Hematopoietic multipotent progenitor cell treated with erythropoietin and hydrocortisone succinate and interleukin-3 and kit ligand, for 4 days (in vitro differentiated cells): ENCODE measurements at regions not wholly inside any gene's neighbourhood (a gene's known extent, or its start where the extent isn't known, plus 50 kb on each side); places are given as distances from the start of the nearest gene placed in this dataset.
A peak's percentile ranks its signal among the peaks of the same experiment; 100 is the strongest.
"Not testable (repeated sequence)": the region's sequence is repeated elsewhere in the genome, so short reads cannot be mapped to it uniquely, and the experiment has no call there.

Experiments used
- DNase-seq: peaks from one replicate; pipeline ENCODE4 v3.0.0-alpha.2; 2015

- no peak for DNase-seq
Observed at GRCh38 chr5:67674159-67674655, 477.6 kb upstream of the CD180 start.

GRCh38 chr5:67673618-67674017, 477.0 kb upstream of the CD180 start:
- no peak for DNase-seq

GRCh38 chr5:67673180-67673579, 476.6 kb upstream of the CD180 start:
- DNase-seq = no peak

GRCh38 chr5:67672636-67673035, 476.0 kb upstream of the CD180 start:
- DNase-seq = peak; percentile 3

- DNase-seq = no peak
Observed at GRCh38 chr5:67669916-67670315, 473.3 kb upstream of the CD180 start.

- DNase-seq = no peak
Observed at GRCh38 chr5:67660149-67660548, 463.6 kb upstream of the CD180 start.

- no peak for DNase-seq
Observed at GRCh38 chr5:67659288-67659687, 462.7 kb upstream of the CD180 start.

GRCh38 chr5:67657055-67657454, 460.5 kb upstream of the CD180 start:
- no peak for DNase-seq

- DNase-seq = no peak
Observed at GRCh38 chr5:67652201-67652600, 455.6 kb upstream of the CD180 start.

GRCh38 chr5:67651180-67651579, 454.6 kb upstream of the CD180 start:
- DNase-seq = no peak

GRCh38 chr5:67648201-67648671, 451.6 kb upstream of the CD180 start:
- DNase-seq = no peak

GRCh38 chr5:67647772-67648171, 451.2 kb upstream of the CD180 start:
- DNase-seq = no peak

- DNase-seq = no peak
Observed at GRCh38 chr5:67644221-67644920, 447.8 kb upstream of the CD180 start.

- no peak for DNase-seq
Observed at GRCh38 chr5:67643536-67643935, 446.9 kb upstream of the CD180 start.

- DNase-seq = peak; percentile 15
Observed at GRCh38 chr5:67639976-67640375, 443.4 kb upstream of the CD180 start.

GRCh38 chr5:67639313-67639712, 442.7 kb upstream of the CD180 start:
- DNase-seq = no peak

- DNase-seq = no peak
Observed at GRCh38 chr5:67636850-67637524, 440.4 kb upstream of the CD180 start.

GRCh38 chr5:67636091-67636490, 439.5 kb upstream of the CD180 start:
- no peak for DNase-seq

- DNase-seq = not testable (repeated sequence)
Observed at GRCh38 chr5:67627079-67627478, 430.5 kb upstream of the CD180 start.

GRCh38 chr5:67623078-67623477, 426.5 kb upstream of the CD180 start:
- DNase-seq = no peak

GRCh38 chr5:67620424-67621397, 424.1 kb upstream of the CD180 start:
- DNase-seq = no peak

- no peak for DNase-seq
Observed at GRCh38 chr5:67619636-67620035, 423.0 kb upstream of the CD180 start.

GRCh38 chr5:67619235-67619634, 422.6 kb upstream of the CD180 start:
- DNase-seq = no peak
